VCaP (cell line): ENCODE measurements at regions not wholly inside any gene's neighbourhood (a gene's known extent, or its start where the extent isn't known, plus 50 kb on each side); places are given as distances from the start of the nearest gene placed in this dataset.

Experiments used
- H3K27ac ChIP-seq: fragments of 450-650 bp; 2 replicates; pipeline ENCODE4 v1.5.1; 2017
- CTCF ChIP-seq: fragments of 450-650 bp; conservative IDR thresholded peaks from 2 replicates; pipeline ENCODE4 v1.5.1; 2017; ENCODE audit warnings: mild to moderate bottlenecking, moderate library complexity

DNA sequence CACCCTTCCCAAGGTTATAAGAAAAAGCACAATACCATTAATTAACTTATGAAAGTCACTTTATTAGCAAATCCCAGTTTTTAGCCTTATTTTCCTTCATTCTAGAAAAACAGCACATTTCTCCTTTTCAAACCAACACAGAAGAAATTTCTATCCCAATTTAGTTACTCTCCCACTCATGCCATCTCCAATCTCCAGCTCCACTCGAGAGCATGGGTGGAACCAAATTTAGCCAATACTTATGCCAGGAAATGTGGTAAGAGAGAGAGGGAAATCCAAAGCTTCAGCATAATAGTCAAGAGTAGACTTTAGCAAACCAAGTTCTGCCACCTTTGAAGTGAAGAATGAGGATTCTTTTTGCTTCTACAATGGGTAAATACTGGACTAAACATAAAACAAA lies 288.8 kb downstream of the KIF2B start:
- TF ChIP-seq CTCF, result no peak

GRCh38 chr17:54117452-54117851 lies 294.7 kb downstream of the KIF2B start:
- no peak for TF ChIP-seq CTCF
- H3K27ac ChIP-seq, result no peak overlapping the region

More for the DNA sequence above, 288.8 kb downstream of the KIF2B start:
- H3K27ac ChIP-seq, result no peak overlapping the region

GRCh38 chr17:54124456-54124855 lies 301.7 kb downstream of the KIF2B start:
- no peak for TF ChIP-seq CTCF
- no peak overlapping the region for H3K27ac ChIP-seq

- TF ChIP-seq CTCF, result no peak
- H3K27ac ChIP-seq, result no peak overlapping the region
These were observed 330.7 kb downstream of the KIF2B start for GRCh38 chr17:54153423-54153822.

DNA sequence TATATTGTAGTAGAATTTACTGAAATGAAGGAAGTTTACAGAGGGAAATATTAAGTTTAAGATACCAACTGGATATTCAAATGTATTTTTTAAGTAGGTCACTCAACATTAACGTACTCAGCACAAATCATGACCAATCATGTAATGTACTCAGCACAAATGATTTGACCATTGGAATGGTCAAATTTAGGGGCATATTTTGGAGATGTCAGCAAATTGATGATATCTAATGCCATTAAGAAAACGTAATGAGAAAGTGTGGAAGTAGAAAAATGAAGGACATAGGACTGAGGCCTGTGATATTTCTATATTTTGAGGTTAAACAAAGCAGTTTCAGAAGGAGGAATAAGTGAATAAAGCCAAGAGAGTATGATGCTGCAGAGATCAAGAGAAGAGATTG lies 334.8 kb downstream of the KIF2B start:
- no peak for TF ChIP-seq CTCF
- H3K27ac ChIP-seq, result no peak overlapping the region

DNA sequence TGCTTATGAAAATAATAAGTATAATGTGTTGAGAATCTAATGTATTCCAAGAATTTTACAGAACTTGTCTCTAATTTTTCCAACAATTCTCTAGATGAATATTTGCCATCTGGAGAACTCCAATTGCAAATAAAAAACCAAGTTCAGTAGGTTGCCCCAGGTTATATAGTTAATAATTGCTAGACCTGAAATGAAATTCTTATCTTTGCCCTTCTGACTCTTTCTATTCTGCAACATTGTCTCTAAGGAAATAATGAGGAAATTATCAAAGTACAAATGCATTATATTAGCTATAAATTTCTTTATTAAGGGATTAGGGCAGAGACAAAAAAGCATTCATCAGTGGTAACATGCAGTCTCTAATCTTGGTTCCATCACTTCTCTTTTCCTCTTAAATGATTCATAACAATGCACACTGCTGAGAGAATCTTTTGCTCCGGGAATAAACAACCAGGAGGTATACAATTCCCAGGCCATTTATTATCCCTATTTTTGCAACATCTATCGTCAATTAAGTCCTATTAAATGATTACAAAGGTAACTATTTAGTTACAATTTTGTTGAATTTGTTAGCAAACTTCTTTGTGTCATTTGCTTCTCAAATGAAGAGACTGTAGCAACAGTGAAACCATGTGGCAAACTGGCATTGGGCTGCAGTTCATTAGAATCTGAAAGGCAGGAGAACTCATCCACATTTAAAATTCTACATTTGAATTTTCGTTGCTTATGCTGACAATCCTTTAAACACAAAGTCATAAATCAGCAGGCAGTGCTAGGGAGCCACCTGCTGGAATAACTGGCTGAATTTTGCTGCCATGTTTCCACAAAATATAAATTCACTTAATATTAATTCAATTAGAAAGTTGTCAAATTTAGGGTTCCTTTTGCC lies 349.6 kb downstream of the KIF2B start:
- peak; percentile 97 for TF ChIP-seq CTCF
- H3K27ac ChIP-seq, result peak overlapping the region; percentile 76

DNA sequence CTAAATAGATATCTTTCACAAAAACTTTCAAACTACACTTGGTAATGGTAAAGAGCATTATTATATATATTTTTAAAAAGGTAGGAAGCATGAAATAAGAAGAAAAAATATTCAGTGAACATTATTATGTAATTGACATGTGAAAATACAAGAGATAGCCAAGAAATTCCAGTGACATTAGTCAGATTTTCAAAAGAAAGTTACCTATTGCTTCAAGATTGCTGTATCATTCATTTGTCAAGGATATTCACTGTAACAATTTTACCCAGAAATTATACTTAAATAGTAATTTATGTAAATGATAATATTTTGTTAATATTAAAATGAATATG lies 350.2 kb downstream of the KIF2B start:
- no peak; the same call in none of the 2 replicates for TF ChIP-seq CTCF
- H3K27ac ChIP-seq, result peak overlapping the region; percentile 76
